HT1080 (cell line): ENCODE measurements at regions not wholly inside any gene's neighbourhood (a gene's known extent, or its start where the extent isn't known, plus 50 kb on each side); places are given as distances from the start of the nearest gene placed in this dataset.

Experiments used
- DNase-seq: peaks from one replicate; pipeline ENCODE4 v3.0.0-alpha.2; 2015; ENCODE audit warnings: low read depth

DNA sequence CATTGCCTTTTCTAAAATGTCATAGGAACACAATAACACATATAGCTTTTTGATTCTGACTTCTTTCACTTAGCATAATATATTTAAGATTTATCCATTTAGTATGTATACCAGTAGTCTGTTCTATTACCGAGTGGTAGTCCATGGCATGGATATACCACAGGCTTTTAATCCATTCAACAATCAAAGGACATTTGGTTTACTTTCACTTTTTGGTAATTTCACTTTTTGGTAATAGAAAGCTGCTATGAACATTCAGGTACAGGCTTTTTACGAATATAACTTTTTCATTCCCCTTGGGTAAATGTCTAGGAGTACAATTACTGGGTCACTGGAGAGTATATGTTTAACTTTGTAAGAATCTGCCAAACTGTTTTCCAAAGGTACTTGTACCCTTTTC, 100.7 kb upstream of the PRICKLE1 start:
- DNase-seq, result no peak

DNA sequence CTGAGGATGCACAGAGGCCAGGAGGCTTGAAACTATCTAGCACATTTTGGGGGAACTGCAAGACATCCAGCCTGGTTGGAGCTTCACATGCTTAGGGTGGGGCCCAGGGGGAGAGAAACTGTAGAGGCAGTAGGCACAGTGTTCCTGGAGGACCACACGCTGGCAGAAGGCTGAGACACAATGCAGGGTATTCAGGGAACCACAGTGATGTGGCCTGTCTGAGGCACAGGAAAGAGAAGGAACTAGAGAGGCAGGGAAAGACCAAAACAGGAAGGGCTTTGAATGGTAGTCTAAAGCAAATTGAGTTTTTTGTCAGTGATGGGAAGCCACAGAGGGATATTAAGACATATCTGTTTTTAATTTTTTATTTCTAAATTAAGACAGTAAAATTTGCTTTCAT, 100.2 kb upstream of the PRICKLE1 start:
- DNase-seq, result no peak

- DNase-seq, result peak; percentile 17
These were observed 97.1 kb upstream of the PRICKLE1 start for GRCh38 chr12:42686514-42687172.

DNA sequence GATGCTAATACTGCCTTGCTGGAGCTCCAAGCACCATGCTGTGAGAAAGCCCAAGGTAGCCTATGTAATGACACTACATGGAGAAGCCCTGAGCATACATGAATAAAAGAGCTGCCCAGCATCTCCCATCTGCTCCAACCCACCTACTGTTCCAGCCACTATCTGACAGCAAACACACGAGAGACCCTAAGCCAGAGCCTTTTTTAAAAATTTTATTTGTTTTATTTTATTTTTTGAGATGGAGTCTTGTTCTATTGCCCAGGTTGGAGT, 95.2 kb upstream of the PRICKLE1 start:
- no peak for DNase-seq

DNA sequence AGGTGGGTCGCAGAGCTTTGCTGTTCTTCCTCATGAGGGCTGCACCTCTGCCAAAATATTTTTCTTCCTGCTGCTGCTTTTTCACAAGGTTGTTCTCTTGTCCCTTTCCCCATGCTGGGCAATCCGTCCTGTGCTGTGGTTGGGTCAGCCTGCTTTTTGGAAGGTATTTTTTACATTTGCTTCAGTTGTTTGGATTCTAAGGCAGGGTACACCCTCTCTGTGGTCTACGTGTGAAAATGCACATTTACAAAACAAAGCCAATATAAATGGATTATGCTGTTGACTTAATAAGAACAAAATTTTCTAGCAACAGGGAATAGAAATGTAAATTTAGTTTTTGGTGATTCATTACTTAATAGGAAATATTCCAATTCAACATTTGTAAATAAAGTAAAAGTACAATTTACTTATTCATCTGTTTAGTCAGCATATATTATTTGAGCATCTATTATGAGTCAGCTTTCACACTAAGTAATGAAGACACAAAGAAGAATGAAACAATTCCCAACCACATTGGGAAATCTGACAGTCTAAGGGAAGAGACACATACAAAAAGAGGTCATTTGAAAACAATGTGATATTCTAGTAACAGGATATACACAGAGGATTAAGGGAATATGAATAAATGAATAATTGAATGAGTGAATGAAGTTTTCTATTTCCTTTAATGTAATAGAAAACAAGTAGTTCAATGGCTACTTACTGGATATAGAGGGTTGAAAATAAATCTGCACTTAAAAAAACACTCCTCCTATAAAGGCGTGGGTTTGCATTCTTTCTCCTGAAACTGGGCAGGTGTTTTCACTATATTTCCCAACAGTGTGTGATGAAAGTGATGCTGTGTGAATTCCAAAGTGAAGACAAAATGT, 94.6 kb upstream of the PRICKLE1 start:
- no peak for DNase-seq

GRCh38 chr12:42683266-42683665, 93.7 kb upstream of the PRICKLE1 start:
- DNase-seq, result no peak

DNA sequence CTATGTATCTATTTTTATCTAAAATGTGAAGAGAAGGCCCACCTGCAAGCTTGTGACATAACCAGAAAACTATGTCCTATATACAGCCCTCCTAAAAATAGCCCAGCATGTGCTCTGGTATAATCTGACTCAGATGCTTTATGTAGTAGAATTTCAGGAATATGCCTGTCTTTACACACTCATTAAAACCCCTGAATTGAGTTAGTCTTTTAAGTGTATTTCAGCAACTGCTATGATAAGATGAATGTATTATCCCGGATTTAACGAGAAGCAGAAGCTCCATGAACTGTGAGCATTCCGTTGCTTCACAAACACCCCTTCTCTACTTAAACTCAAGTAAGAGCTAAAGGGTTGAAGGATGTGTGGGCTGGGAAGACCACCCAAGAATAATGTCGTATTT, 89.9 kb upstream of the PRICKLE1 start:
- peak; percentile 33 for DNase-seq

DNA sequence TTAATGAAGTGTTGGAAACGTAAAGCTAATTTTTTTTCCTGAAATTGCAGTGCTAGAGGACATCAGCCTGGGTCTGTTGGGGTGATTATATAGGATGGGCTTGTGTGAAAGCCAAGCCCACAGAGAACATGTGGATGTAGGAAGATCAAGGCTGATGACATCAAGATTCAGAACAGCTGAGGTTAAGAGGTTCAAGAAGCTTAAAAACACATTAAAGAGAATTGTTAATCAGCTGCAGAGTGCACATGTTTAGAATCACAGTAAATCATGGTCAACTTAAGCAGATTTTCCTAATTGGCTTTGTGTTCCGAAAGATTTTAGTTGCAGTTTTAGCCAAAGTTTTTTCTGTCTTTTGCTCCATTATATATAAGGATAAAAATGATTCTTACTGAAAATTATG, 87.9 kb upstream of the PRICKLE1 start:
- DNase-seq, result no peak

- DNase-seq, result no peak
These were observed 84.0 kb upstream of the PRICKLE1 start for GRCh38 chr12:42673535-42673934.

DNA sequence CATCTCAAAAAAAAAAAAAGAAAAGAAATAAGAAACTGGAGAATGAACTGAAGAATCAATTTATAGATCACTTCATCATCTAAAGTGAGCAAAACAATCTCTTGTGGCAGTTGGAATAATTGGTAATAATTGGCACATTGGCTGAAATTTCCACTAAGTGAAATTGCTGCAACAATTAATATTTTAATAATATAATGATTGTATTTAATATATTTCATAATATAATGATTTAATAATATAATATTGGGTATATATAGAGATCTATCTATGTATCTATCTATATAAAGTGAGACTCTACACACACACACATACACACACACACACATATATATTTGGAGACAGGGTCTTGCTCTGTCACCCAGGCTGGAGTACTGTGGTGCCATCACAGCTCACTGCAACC, 81.2 kb upstream of the PRICKLE1 start:
- DNase-seq, result no peak

GRCh38 chr12:42669553-42669952, 80.0 kb upstream of the PRICKLE1 start:
- DNase-seq, result no peak

GRCh38 chr12:42666671-42667243, 77.2 kb upstream of the PRICKLE1 start:
- DNase-seq, result peak; percentile 10

DNA sequence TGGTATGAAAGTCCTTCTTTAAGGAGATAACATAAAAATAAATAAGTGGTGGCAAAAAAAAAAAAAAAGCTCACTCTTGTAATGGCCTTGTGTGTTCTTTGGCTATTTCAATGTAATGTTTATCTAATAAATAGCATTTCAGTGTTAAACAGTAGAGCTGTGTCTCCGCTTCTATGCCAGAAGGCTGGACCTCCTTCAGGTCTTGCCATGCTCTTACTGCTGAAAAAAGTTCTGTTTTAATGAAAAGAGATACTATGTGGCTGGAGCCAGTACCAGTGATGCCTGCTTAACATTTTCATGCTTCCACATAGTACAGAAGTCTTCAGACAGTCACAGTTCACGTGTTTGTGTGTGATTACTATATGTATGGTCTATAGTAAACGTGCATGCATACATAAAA, 74.1 kb upstream of the PRICKLE1 start:
- no peak for DNase-seq

DNA sequence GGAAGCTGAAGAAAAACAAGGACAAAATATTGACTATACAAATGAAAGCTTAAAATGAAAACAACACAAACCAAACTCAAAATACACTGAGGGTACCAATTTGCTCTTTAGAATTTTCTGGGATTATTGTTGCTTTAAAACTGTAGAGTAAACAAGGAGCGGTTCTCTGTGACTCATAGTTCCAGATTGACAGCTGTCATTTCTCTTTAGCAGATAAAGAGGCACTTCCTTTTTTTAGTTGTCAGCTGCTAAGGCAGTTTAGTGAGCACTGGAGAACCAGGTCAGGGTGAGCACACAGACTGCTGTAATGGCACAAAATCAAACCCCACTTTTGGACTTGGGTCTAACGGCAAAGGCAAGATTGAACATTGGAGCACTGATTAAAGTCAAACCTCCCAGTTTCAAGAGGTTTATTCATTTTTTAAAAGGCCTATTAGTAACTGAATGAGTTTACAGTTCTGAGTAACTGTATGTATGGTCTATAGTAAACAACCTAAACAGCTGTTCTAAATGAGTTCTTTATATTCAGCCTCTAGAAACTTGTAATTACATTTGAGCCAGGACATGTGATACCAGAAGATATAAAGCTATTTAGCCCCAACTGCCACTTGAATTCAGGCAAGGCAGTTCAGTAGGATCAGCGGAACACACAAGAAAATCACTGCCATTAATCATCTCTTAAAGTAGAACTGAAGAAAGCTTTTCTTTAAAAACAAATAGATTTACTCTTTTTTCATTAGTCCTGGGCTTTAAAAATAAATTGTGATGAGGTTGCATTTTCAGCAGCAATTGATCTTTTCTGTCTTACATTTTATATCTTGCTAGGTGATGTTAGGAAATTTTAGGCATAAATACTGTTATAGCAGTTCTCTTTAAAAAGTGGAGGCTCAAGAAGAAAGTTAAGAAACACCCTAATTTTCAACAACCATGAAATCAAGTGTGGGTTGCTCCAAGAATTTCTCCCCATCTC, 71.7 kb upstream of the PRICKLE1 start:
- no peak for DNase-seq

- no peak for DNase-seq
These were observed 70.6 kb upstream of the PRICKLE1 start for GRCh38 chr12:42660117-42660516.

DNA sequence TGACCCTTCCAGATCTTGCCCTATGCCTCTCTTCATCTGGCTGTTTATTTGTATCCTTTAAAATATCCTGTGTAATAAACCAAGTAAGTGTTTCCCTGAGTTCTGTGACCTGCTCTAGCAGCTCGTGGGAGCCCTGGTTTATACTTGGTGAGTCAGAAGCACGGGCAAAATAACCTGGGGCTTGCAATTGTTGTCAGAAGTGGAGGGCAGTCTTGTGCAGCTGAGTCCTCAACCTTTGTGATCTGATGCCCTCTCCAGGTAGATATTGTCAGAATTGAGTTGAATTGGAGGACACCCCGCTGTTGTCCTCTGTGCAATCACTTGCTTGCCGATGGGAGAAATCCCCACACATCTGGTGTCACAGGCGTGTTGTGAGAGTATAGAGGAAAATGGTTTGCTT, 62.5 kb upstream of the PRICKLE1 start:
- DNase-seq, result peak; percentile 7

DNA sequence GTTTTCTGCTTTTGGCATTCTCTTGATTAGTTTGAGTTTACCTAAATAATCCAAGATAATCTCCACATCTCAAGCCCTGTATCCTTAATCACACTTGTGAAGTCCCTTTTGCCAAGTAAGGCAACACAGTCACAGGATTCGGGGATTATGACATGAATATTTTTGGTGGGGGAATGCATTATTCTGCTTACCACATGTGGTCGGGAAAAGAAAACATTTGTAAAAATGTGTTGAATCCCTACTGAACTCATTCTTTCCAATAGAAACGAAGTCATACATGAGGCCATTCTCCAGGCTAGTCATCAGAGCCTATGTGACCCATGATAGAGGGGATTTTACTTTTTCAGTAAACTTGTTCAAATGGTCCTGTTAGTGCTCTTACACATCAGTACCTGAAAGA, 58.5 kb upstream of the PRICKLE1 start:
- no peak for DNase-seq

DNA sequence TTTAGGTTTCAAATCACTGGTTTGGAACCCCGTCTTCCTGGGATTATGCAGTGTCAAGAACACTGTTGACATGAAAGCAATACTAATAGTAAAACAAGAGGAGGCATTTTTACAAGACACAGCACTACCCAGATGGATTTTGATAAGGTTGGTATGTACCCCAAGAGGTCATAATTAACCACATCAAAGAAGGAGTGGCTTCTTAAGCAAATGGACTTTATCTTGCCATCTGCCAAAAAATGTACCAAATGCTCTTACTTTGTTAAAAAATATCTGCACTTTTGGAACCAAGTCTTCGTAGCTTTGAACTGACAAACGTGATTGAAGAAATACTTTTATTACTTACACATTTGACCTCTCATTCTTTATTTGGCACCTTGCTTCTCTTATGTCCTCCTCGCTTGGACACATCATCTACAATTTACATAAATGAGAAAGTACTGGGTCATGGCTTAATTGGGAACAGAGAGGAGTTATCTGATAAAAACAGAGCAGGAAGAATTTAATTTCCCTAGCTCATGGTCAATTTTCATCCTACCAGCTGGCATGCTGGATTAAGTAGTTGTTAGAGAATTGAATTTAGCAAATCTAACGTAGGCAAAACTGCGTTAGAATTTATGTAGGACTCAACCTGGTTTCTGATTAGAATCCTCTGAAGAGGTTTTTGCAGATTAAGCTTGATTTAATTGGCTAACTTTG, 54.5 kb upstream of the PRICKLE1 start:
- no peak for DNase-seq

- DNase-seq, result no peak
These were observed 51.8 kb upstream of the PRICKLE1 start for GRCh38 chr12:42641221-42641885.

DNA sequence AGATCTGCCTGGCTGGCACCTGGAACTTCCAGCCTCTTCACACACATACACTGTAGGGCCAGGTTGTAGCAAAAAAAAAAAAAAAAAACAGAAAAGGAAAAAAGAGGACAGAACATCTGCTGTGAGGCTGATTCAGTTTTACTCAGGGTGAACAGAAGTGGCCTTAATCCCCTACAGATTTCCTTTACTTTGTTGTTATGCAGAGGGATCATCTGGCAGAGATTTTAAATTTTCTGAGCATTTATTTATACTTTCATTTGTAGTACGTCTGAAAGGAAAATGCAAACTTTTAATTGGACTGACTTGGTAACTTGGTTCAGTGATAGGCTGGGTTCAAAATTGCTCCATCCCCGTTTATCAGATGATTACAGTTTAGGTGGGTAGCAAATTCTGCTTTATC, 50.8 kb upstream of the PRICKLE1 start:
- DNase-seq, result no peak

DNA sequence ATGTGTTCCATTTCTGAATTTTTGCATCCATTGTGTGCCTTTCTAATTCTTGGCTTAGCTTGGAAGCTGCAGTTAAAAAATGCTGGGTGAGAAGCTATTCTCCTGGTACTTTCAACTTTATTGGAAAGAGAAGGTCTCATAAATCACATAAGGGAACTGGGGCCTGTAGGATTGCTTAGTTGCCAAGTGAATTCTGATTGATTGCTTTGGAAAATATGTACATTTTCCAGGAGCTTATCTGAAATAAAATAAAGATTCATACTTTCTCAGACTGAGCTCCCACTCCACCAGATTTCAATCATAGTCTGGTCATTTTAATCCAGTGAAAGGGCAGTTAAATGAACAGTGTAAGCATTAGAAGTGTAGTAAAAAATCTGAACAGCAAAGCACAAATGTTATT, 50.0 kb upstream of the PRICKLE1 start:
- no peak for DNase-seq
